Activated naive CD4-positive, alpha-beta T cell (primary cell): ENCODE measurements at regions not wholly inside any gene's neighbourhood (a gene's known extent, or its start where the extent isn't known, plus 50 kb on each side); places are given as distances from the start of the nearest gene placed in this dataset.
"Not testable (repeated sequence)": the region's sequence is repeated elsewhere in the genome, so short reads cannot be mapped to it uniquely, and the experiment has no call there.

Experiments used
- DNase-seq, 4 experiments: peaks; one replicate each; lab custom pipeline; 2025; lab: John Stamatoyannopoulos, UW

GRCh38 chr9:28105001-28105400 is 531.7 kb upstream of the C9orf72 start:
- no peak for DNase-seq

GRCh38 chr9:28120184-28120583 is 546.9 kb upstream of the C9orf72 start:
- DNase-seq, result no peak

- DNase-seq, result no peak
Measured at GRCh38 chr9:28120626-28121025, 547.3 kb upstream of the C9orf72 start.

- DNase-seq, result no peak
Measured at GRCh38 chr9:28121366-28121765, 548.1 kb upstream of the C9orf72 start.

GRCh38 chr9:28124917-28125316 is 551.6 kb upstream of the C9orf72 start:
- DNase-seq, result no peak

GRCh38 chr9:28127101-28127500 is 553.8 kb upstream of the C9orf72 start:
- DNase-seq, result no peak

- DNase-seq, result no peak
Measured at GRCh38 chr9:28134446-28134976, 561.2 kb upstream of the C9orf72 start.

- no peak for DNase-seq
Measured at GRCh38 chr9:28135549-28135948, 562.3 kb upstream of the C9orf72 start.

GRCh38 chr9:28136113-28136512 is 562.8 kb upstream of the C9orf72 start:
- no peak for DNase-seq

GRCh38 chr9:28147430-28147829 is 574.1 kb upstream of the C9orf72 start:
- DNase-seq, result not testable (repeated sequence)

GRCh38 chr9:28147923-28148597 is 574.8 kb upstream of the C9orf72 start:
- not testable (repeated sequence) for DNase-seq

- not testable (repeated sequence) for DNase-seq
Measured at GRCh38 chr9:28149361-28150050, 576.2 kb upstream of the C9orf72 start.

GRCh38 chr9:28155067-28155466 is 581.8 kb upstream of the C9orf72 start:
- no peak for DNase-seq

- no peak for DNase-seq
Measured at GRCh38 chr9:28155671-28156070, 582.4 kb upstream of the C9orf72 start.

GRCh38 chr9:28158451-28158850 is 585.2 kb upstream of the C9orf72 start:
- no peak for DNase-seq

GRCh38 chr9:28163619-28164018 is 590.3 kb upstream of the C9orf72 start:
- DNase-seq, result no peak

GRCh38 chr9:28166179-28166578 is 592.9 kb upstream of the C9orf72 start:
- DNase-seq, result no peak

GRCh38 chr9:28177142-28177541 is 603.9 kb upstream of the C9orf72 start:
- no peak for DNase-seq

- DNase-seq, result no peak
Measured at GRCh38 chr9:28177925-28178324, 604.6 kb upstream of the C9orf72 start.

GRCh38 chr9:28179893-28180292 is 606.6 kb upstream of the C9orf72 start:
- DNase-seq, result no peak

GRCh38 chr9:28190981-28191380 is 617.7 kb upstream of the C9orf72 start:
- no peak for DNase-seq

GRCh38 chr9:28197653-28198052 is 624.4 kb upstream of the C9orf72 start:
- DNase-seq, result no peak

- no peak for DNase-seq
Measured at GRCh38 chr9:28203036-28203435, 629.8 kb upstream of the C9orf72 start.
